ENCODE measurements at regions not wholly inside any gene's neighbourhood (a gene's known extent, or its start where the extent isn't known, plus 50 kb on each side); places are given as distances from the start of the nearest gene placed in this dataset.

GRCh38 chr3:55364421-55364820 is 122.7 kb downstream of the WNT5A start:
- TF ChIP-seq, protein P1, sequence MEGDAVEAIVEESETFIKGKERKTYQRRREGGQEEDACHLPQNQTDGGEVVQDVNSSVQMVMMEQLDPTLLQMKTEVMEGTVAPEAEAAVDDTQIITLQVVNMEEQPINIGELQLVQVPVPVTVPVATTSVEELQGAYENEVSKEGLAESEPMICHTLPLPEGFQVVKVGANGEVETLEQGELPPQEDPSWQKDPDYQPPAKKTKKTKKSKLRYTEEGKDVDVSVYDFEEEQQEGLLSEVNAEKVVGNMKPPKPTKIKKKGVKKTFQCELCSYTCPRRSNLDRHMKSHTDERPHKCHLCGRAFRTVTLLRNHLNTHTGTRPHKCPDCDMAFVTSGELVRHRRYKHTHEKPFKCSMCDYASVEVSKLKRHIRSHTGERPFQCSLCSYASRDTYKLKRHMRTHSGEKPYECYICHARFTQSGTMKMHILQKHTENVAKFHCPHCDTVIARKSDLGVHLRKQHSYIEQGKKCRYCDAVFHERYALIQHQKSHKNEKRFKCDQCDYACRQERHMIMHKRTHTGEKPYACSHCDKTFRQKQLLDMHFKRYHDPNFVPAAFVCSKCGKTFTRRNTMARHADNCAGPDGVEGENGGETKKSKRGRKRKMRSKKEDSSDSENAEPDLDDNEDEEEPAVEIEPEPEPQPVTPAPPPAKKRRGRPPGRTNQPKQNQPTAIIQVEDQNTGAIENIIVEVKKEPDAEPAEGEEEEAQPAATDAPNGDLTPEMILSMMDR (IDR thresholded peaks at IDR 0.05; ENCODE audit: borderline replicate concordance) = no peak
- intact Hi-C loops (cut with micrococcal nuclease) = no loop called here

GRCh38 chr3:55362210-55362960 is 124.7 kb downstream of the WNT5A start:
- Histone ChIP-seq H3K27me3 (ENCODE audit: low read depth) (peaks cover 8% of the 10 kb centered on the region), H3K36me3 (no peaks in the 10 kb centered on the region), H3K27ac (replicated peaks) (no peak overlapping the region), H3K9me3 (replicated peaks) (no peaks in the 10 kb centered on the region), H3K4me1 (no peaks in the 10 kb centered on the region), H3K4me3 (no peak overlapping the region)
- TF ChIP-seq, protein P1 (IDR thresholded peaks at IDR 0.05; ENCODE audit: borderline replicate concordance) = no peak
- intact Hi-C loops (cut with micrococcal nuclease) = no loop called here
- no peak for DNase-seq

More at GRCh38 chr3:55364421-55364820, 122.7 kb downstream of the WNT5A start:
- no peaks in the 10 kb centered on the region for H3K36me3 ChIP-seq
- H3K27me3 ChIP-seq (ENCODE audit: low read depth) = peaks cover 3% of the 10 kb centered on the region
- H3K4me1 ChIP-seq = no peaks in the 10 kb centered on the region
- no peaks in the 10 kb centered on the region for H3K9me3 ChIP-seq (replicated peaks)
- no peak overlapping the region for H3K27ac ChIP-seq (replicated peaks)
- H3K4me3 ChIP-seq = no peak overlapping the region
- no peak for DNase-seq

DNA sequence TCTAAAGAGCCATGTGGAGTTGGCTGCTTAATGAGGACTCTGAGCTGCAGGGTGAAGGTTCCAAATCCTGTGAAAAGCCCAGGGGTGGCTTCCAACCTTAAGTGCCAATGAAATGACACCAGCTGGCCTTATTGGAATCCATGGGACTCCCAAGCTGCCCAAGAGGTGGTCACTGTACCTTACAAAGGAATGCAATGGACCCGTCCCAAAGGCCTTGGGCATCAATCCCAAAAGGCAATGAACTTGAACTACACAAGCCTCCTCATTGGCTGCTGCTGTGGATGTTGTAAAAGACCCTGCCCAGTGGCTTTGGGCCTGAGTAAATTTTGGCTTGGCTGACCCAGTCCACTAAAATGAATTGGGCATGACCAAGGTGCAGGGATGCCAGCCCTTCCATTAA is 129.3 kb downstream of the WNT5A start:
- Histone ChIP-seq H3K4me3 (no peak overlapping the region), H3K27ac (replicated peaks) (no peak overlapping the region), H3K36me3 (no peaks in the 10 kb centered on the region), H3K27me3 (ENCODE audit: low read depth) (peaks cover 8% of the 10 kb centered on the region), H3K4me1 (no peaks in the 10 kb centered on the region), H3K9me3 (replicated peaks) (no peaks in the 10 kb centered on the region)
- intact Hi-C loops (cut with micrococcal nuclease) = no loop called here
- TF ChIP-seq, protein P1 (IDR thresholded peaks at IDR 0.05; ENCODE audit: borderline replicate concordance) = no peak
- DNase-seq = no peak

DNA sequence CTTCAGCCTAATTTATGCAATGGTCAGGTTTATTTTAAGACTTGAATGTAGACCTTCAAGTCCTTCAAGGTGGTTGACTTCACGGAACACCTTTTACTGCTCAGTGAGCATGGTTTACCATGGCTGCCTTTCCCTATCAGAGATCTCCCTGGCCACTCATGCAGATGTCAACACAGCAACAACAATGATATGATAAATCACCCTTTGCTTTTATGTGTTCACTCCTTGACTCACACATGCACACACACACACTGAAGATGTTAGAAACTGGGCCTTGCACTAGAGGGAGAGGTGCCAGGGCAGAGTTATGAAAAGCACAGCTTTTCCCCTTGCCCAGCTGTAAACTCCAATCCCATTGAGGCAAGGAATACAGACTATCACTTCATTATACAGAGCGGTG is 134.4 kb downstream of the WNT5A start:
- Histone ChIP-seq H3K36me3 (no peaks in the 10 kb centered on the region), H3K27ac (replicated peaks) (no peak overlapping the region), H3K27me3 (ENCODE audit: low read depth) (peaks cover 8% of the 10 kb centered on the region), H3K4me1 (no peaks in the 10 kb centered on the region), H3K9me3 (replicated peaks) (no peaks in the 10 kb centered on the region), H3K4me3 (no peak overlapping the region)
- no peak for DNase-seq
- TF ChIP-seq, protein P1 (IDR thresholded peaks at IDR 0.05; ENCODE audit: borderline replicate concordance) = no peak
- intact Hi-C loops (cut with micrococcal nuclease) = no loop called here

- no peaks in the 10 kb centered on the region for H3K9me3 ChIP-seq (replicated peaks)
- DNase-seq = no peak
- H3K27ac ChIP-seq (replicated peaks) = no peak overlapping the region
- no peaks in the 10 kb centered on the region for H3K36me3 ChIP-seq
- H3K27me3 ChIP-seq (ENCODE audit: low read depth) = peaks cover 16% of the 10 kb centered on the region
- intact Hi-C loops (cut with micrococcal nuclease) = no loop called here
- no peak overlapping the region for H3K4me3 ChIP-seq
- TF ChIP-seq, protein P1 (IDR thresholded peaks at IDR 0.05; ENCODE audit: borderline replicate concordance) = no peak
- no peaks in the 10 kb centered on the region for H3K4me1 ChIP-seq
Observed at GRCh38 chr3:55349851-55350250, 137.3 kb downstream of the WNT5A start.

Measured in left ventricle myocardium inferior (tissue), 1 donor.